SK-N-SH (cell line): ENCODE measurements at regions not wholly inside any gene's neighbourhood (a gene's known extent, or its start where the extent isn't known, plus 50 kb on each side); places are given as distances from the start of the nearest gene placed in this dataset.

Source experiments
- CHD2 ChIP-seq: fragments of 150-350 bp; IDR thresholded peaks from 2 replicates; pipeline ENCODE4 v1.6.1; 2018; ENCODE audit warnings: low read length; ENCODE audit not compliant: partially characterized antibody
- CTCF ChIP-seq: fragments of 200-600 bp; sonication (generic); IDR thresholded peaks from 2 replicates; pipeline ENCODE4 v1.6.1; 2017; ENCODE audit warnings: antibody characterized with exemption, mild to moderate bottlenecking, moderate library complexity
- EP300 ChIP-seq, 2 experiments: IDR thresholded peaks; 2 replicates each; pipeline versions ENCODE4 v1.4.0 to v1.6.1; 2012; ENCODE audit warnings: borderline replicate concordance in 1 of 2, low read depth in 1 of 2, low read length in 1 of 2
- FOXM1 ChIP-seq: IDR thresholded peaks from 2 replicates; pipeline ENCODE4 v1.4.0; 2012; ENCODE audit warnings: low read depth, mild to moderate bottlenecking
- MAX ChIP-seq: IDR thresholded peaks from 2 replicates; pipeline ENCODE4 v1.4.0; 2012; ENCODE audit warnings: low read depth
- POLR2AphosphoS5 ChIP-seq: IDR thresholded peaks from 2 replicates; pipeline ENCODE4 v1.6.1; 2012; ENCODE audit warnings: low read depth, low read length
- RCOR1 ChIP-seq: fragments of 150-350 bp; IDR thresholded peaks from 2 replicates; pipeline ENCODE4 v1.6.1; 2017; ENCODE audit warnings: antibody characterized with exemption, low read length
- REST ChIP-seq: IDR thresholded peaks from 2 replicates; pipeline ENCODE4 v1.6.1; 2012; ENCODE audit warnings: mild to moderate bottlenecking, low read depth, low read length, moderate library complexity
- TAF1 ChIP-seq: IDR thresholded peaks from 2 replicates; pipeline ENCODE4 v1.6.1; 2012; ENCODE audit warnings: low read depth, mild to moderate bottlenecking, low read length, moderate library complexity, borderline replicate concordance
- USF1 ChIP-seq: IDR thresholded peaks from 2 replicates; pipeline ENCODE4 v1.4.0; 2012; ENCODE audit warnings: low read depth, borderline replicate concordance
- ZBTB33 ChIP-seq: IDR thresholded peaks from 2 replicates; pipeline ENCODE4 v1.4.0; 2012; ENCODE audit warnings: low read depth, borderline replicate concordance

GRCh38 chr2:83802604-83803003, 656.5 kb downstream of the SUCLG1 start:
- TF ChIP-seq RCOR1 (no peak), POLR2AphosphoS5 (no peak), CTCF (no peak), MAX (no peak), USF1 (no peak), EP300 (IDR thresholded peaks at IDR 0.05; ENCODE audit: borderline replicate concordance in 1 of 2, low read depth in 1 of 2, low read length in 1 of 2) (no peak), REST (no peak), CHD2 (no peak), ZBTB33 (no peak), FOXM1 (no peak), TAF1 (no peak)
